SK-N-DZ (cell line): ENCODE measurements at regions not wholly inside any gene's neighbourhood (a gene's known extent, or its start where the extent isn't known, plus 50 kb on each side); places are given as distances from the start of the nearest gene placed in this dataset.

Source experiments
- DNase-seq: peaks from one replicate; pipeline ENCODE4 v3.0.0-alpha.2; 2015; ENCODE audit warnings: low spot score

DNA sequence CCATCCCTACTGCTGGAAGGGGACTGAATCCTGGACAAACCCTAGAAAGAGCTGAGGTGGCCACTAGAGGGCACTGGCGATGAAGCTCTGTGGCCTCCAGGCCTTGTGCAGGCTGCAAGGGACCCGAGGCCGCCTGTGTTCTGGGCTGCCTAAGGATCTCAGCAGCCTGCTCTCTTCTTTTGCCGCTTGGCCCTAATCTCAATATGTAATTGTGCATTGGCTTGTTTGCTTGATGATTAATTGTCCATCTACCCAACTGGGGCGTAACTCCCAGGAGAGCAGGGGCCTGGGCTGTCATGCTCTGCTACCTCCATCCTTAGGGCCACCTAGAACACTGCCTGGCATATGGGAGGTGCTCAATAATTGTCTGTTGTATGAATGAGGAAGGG, 73.8 kb downstream of the SYNE3 start:
- DNase-seq = peak; percentile 71

- DNase-seq = no peak
Observed at GRCh38 chr14:95442016-95442632, 74.3 kb downstream of the SYNE3 start.

GRCh38 chr14:95440951-95441350, 75.5 kb downstream of the SYNE3 start:
- DNase-seq = peak; percentile 23

DNA sequence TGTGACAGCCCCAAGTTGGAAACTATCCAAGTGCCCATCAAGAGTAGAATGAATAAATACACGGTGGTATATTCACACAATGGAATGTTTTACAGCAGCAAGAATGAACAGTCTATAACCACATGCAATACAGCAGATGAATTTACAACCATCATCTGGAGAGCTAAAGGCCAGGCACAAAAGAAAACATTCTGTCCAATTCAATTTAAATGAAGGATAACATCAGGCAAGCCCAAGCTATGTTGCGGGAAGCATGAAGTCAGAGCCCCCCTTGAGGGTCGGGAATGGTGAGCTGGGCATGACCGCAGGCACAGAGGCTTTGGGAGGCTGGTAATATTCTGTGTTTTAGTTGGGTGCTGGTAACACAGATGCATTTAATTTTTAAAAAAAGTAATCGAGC, 76.0 kb downstream of the SYNE3 start:
- peak; percentile 32 for DNase-seq

DNA sequence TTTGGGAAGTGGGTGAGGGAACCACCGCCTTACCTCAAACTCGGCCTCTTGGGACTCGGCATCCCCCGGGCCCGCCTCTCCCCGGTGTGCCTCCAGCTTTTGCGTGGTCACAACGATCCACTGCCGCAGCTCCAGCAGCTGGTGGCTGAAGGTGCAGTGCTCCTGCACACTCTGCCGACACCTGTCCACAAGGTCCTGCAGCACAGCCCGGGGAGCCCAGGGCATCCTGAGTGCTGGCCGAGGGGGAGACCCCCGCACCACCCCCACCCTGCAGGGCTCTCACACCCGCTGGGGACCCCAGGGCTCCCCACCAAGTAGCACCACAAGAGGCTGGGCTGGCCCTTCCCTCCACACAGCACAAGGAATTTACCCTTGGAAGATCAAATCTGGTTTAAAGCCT, 76.6 kb downstream of the SYNE3 start:
- DNase-seq = no peak

- DNase-seq = no peak
Observed at GRCh38 chr14:95437715-95438114, 78.7 kb downstream of the SYNE3 start.

DNA sequence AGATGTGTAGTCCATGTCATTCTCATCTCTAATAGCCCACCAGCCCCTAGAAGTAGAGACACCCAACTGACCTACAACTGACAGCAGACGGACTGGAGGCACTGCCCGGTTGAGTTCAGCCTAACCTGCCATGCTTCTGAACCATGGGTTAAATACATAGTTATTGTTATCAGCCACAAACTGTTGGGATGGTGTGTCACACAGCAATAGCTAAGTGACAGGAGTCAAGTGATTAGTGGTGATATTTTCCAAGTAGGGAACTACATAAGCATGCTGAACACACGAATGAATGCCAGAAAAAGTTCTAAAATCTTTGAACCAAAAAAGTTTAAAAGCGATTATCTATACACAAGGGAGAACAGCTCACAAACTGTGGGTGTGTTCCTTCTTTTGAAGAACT, 80.1 kb downstream of the SYNE3 start:
- DNase-seq = no peak

DNA sequence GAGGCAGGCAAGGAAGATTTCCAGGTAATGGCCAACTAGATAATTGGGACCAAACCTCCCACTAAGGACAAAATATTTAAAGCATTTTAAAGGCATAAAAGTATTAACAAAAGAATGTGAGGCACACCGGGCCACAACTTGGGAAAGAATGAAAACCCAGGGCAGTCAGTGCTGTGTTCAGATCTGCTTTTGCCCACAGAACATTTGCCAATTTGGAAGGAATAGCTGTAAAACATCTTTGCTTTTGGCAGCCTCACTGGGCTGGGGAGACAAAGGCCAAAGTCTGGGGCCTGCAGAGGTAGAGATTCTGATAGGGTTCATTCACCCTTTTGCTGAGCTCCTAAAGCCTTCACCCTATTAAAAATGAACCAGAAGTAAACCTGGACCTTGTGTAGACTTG, 82.3 kb downstream of the SYNE3 start:
- DNase-seq = no peak

DNA sequence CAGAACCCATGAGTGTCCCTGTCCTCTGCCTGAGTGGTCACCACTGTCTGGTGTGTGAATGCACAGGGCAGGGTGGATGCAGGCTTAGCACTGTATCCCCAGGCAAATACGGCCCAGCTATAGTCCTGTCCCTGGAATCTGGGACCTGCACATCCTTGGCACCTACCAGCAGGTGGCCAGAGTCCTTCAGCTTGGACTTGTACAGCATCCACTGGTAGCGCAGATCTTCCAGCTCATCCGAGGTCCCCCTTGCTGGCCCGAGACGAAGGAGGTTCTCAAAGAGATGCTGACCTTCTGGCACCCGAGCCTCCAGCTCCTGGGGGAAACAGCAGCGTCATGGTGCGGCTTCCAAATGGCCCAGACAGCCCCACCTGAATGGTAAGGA, 83.4 kb downstream of the SYNE3 start:
- no peak for DNase-seq

- no peak for DNase-seq
Observed at GRCh38 chr14:95432144-95433093, 84.0 kb downstream of the SYNE3 start.

DNA sequence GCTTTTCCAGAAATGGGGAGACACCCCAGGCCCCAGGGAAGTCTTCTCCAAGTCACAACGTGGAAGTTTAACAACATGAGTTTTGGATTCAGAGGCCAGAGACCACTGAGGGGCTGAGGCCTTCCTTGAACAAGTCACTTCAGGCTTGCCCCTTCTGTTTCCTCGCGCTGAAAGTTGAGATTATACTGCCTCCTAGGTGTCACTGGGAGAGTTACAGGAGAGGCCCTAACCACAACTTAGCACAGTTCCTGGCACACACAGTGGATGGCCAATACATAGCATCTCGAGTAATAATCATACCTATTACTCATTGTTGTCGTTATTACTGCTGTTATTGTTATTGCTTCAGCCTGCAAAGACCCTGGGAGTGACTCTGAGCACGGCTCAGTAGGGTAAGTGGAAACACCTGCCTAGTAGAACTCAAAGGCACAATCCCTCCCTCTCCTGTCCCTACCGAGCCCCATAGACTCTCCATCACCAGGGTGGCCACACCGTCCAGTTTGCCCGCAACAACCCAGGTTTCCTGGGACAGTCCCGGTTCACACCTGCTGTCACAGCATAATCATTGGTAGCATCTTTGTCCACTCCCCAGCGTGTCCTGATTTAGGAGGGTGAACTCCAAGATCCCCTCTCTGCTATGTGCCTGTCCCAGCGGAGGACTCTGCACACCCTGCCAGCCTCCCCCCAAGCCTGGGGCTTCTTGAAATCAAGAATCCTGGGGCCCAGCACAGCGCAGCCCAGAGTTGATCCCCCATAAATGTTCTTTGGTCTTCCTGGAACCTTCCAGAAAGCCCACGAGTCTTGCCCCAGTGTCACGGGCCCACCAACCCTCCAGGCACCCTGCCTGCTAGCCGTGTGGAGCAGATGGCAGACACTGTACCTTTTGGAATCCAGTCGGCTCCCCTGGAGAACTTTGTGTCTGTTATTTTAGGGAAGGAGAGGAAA, 85.0 kb downstream of the SYNE3 start:
- DNase-seq = no peak

- DNase-seq = no peak
Observed at GRCh38 chr14:95428557-95428956, 87.9 kb downstream of the SYNE3 start.

DNA sequence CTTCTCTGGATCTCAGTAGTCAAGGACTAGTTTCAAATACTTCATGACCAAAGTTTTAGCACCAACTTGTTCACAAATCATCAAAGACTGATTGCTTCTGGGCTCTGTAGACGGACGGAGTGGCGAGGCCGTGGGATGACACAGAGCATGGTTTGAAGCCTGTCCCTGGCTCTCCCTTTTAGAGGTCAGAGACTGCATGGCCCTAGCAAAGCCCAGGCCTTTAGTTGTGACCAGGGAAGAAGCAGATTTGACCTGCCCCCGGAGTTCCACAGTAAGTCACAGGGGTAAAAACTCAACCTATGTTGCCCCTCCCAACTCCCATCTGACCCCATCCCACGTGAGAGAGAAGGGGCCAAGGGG, 90.4 kb downstream of the SYNE3 start:
- DNase-seq = no peak

DNA sequence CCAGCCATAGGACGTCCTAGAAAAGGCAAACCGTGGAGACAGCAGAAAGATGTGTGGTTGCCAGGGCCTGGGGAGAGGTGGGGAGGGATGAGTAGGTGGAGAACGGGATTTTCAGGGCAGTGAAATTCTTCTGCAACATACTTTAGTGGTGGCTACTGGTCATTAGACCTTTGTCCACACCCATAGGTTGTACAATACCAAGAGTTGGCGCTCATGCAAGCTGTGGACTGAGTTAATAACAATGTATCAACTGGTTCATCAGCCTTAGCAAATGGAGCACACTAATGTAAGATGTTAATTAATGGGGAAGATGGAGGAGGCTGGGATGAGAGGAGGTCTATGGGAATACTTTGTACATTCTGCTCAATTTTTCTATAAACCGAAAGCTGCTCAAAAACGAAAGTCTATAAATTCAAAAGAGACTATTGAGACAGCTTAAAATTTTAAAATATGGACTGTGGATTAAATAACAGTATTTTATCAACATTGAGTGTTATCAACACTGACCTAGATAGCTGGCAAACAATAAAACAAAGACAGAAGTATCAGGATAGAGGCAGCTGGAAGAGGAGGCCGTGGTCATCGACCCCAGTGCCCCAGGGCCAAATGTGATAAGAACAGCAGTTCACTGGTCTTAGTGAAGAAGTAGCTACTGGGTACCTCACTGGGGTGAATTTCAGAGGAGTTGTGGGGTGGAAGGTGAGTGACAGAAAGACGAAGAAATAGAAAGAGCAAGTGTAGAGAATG, 90.9 kb downstream of the SYNE3 start:
- DNase-seq = no peak

- no peak for DNase-seq
Observed at GRCh38 chr14:95424529-95424928, 91.9 kb downstream of the SYNE3 start.

DNA sequence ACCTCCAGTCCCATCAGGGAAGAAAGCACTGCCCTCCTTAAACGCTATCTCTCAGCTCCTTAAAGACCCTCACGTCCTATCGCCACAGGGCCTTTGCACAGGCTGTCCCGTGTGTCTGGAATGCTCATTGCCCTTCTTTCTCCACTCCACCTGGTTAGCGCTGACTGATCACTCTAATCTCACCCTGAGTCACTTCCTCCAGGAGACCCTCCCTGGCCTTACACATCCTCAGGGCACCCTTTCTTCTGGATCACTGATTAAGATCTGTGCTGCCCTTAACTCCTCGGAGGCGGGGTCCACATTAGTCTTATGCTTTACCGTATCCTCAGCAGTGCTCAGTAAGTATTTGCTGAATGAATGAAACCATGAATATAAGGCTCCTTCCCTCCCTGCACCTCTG, 94.7 kb downstream of the SYNE3 start:
- DNase-seq = no peak

GRCh38 chr14:95420060-95420459, 96.4 kb downstream of the SYNE3 start:
- no peak for DNase-seq

GRCh38 chr14:95419569-95419968, 96.9 kb downstream of the SYNE3 start:
- DNase-seq = no peak

GRCh38 chr14:95418858-95419257, 97.6 kb downstream of the SYNE3 start:
- DNase-seq = no peak

GRCh38 chr14:95417492-95417891, 97.8 kb upstream of the CLMN start:
- no peak for DNase-seq

DNA sequence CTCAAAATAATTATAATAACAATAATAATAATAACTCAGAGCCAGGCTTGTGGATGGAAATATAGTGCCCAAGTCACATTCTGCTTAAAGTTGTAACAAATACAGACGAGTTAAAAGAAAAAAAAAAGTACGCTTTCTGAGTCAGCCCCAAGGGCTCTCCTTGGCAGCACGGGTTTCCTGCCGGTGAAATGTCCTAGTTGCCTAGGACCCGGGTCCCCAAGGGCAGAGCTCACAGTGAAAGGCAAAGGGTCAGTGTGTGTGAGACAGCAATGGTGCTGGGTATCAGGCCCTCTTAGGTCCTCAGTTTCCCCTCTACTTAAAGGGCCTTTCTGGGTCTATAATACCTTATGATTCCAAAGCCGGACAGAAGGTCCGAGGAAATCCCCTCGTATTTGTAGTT, 96.3 kb upstream of the CLMN start:
- DNase-seq = no peak
